GM18511 (cell line): ENCODE measurements at regions not wholly inside any gene's neighbourhood (a gene's known extent, or its start where the extent isn't known, plus 50 kb on each side); places are given as distances from the start of the nearest gene placed in this dataset.
"Not testable (repeated sequence)": the region's sequence is repeated elsewhere in the genome, so short reads cannot be mapped to it uniquely, and the experiment has no call there.

Experiments
- ATAC-seq: cut with Tn5 transposase; IDR thresholded peaks from one replicate; pipeline ENCODE4 v1.9.1; 2021; ENCODE audit warnings: mild to moderate bottlenecking, moderate library complexity; ENCODE audit not compliant: unreplicated experiment

DNA sequence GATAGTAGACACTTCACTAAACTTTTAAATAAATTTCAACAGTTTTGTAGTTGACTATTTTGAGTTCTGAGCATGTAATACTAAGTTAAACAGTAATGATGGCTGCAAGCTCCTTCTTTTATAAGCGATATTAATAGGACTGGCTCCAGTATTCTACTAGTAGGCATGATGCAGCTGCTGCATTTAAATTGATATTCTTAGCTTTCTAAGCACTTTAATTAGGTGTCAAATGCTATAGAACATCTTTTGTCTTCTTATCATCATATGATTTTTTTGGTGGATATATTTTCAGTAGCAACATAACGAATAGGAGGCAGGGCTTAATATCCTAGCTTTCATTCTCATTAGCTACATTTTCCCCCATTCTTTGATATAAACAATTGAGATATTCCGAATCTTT lies 141.1 kb downstream of the FBXO4 start:
- no peak for ATAC-seq

DNA sequence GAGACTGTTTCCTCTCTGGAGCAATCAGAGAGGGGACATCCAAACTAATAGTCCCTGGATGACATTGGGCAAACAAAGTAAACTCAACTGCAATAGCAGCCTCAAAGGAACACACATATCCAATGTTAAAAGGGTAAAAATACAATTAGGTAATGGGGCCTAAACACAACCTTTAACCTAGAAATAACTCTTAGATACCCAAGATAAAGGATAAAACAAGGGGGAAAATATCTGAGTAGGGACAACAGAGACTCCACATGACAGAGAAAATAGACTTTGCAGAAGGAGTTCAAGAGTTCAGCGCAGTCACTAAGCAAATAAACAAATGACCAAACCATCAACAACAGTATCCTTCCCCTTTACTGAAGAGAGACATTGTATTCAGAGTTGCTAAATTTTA lies 149.3 kb downstream of the FBXO4 start:
- ATAC-seq, result no peak

GRCh38 chr5:42089705-42090104 lies 164.6 kb downstream of the FBXO4 start:
- no peak for ATAC-seq

DNA sequence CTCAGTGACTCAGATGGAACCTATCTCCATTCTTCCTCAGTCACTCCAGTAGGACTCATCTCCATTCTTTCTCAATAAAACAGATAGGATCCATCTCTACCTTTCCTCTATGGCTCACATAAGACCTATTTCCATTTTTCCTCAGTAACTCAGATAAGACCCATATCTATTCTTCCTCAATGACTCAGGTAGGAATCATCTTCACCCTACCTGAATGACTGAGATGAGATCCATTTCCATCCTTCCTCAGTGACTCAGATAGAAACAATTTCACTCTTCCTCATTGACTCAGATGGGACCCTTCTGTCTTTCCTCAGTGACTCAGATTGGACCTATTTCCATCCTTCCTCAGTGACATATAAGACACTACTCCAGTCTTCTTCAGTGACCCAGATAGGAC lies 165.1 kb downstream of the FBXO4 start:
- no peak for ATAC-seq

GRCh38 chr5:42099846-42100245 lies 174.8 kb downstream of the FBXO4 start:
- ATAC-seq, result not testable (repeated sequence)

- no peak for ATAC-seq
Observed at GRCh38 chr5:42108468-42108867, 183.4 kb downstream of the FBXO4 start.

GRCh38 chr5:42109006-42109572 lies 184.0 kb downstream of the FBXO4 start:
- no peak for ATAC-seq

GRCh38 chr5:42115721-42116120 lies 190.6 kb downstream of the FBXO4 start:
- ATAC-seq, result not testable (repeated sequence)

GRCh38 chr5:42120070-42120469 lies 195.0 kb downstream of the FBXO4 start:
- ATAC-seq, result no peak

GRCh38 chr5:42121401-42121800 lies 196.3 kb downstream of the FBXO4 start:
- no peak for ATAC-seq

DNA sequence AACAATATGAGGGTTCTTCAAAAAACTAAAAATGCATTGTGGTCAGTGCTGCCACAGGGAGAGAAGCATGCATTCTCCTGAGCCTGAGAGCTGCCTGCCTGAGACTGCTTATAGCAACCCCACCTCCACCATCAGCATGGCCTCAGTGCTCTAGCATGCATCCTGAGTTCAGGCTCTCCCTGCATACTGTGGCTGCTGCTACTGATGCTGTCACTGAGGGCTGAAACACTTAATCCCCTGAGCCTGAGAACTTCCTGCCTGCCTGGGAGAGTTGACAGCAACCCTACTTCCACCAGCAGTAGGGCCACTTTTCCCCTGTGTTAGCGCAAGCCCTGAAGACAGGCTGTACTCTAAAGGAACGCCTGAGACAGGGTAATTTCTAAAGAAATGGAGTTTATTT lies 206.0 kb downstream of the FBXO4 start:
- ATAC-seq, result no peak

DNA sequence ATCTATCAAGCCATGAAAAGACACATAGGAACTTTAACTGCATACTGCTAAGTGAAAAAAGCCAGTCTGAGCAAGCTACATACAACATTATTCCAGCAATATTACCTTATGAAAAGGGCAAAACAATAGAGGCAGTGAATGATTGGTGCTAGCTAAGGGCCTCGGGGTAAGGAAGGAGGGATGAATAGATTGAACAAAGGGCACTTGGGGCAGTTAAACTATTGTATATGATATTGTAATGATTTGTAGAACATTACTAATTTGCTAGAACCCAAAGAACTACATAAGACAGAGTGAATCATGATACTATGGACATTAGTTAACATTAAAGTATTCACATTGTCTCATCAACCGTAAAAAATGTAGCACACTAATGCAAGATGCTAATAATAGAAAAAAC lies 218.3 kb downstream of the FBXO4 start:
- no peak for ATAC-seq

GRCh38 chr5:42148813-42149212 lies 223.7 kb downstream of the FBXO4 start:
- ATAC-seq, result no peak

- no peak for ATAC-seq
Observed at GRCh38 chr5:42157215-42157614, 232.1 kb downstream of the FBXO4 start.

- no peak for ATAC-seq
Observed at GRCh38 chr5:42163083-42163482, 238.0 kb downstream of the FBXO4 start.

- ATAC-seq, result no peak
Observed at GRCh38 chr5:42168091-42168670, 243.1 kb downstream of the FBXO4 start.

DNA sequence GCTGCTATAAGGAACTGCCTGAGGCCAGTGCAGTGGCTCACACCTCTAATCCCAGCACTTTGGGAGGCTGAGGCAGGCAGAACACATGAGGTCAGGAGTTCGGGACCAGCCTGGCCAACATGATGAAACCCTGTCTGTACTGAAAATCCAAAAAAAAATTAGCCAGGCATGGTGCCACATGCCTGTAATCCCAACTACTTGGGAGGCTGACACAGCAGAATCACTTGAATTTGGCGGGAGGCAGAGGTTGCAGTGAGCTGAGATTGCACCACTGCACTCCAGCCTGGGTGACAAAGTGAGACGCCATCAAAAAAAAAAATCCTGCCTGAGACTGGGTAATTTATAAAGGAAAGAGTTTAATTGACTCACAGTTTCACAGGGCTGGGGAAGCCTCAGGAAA lies 247.1 kb upstream of the GHR start:
- not testable (repeated sequence) for ATAC-seq

DNA sequence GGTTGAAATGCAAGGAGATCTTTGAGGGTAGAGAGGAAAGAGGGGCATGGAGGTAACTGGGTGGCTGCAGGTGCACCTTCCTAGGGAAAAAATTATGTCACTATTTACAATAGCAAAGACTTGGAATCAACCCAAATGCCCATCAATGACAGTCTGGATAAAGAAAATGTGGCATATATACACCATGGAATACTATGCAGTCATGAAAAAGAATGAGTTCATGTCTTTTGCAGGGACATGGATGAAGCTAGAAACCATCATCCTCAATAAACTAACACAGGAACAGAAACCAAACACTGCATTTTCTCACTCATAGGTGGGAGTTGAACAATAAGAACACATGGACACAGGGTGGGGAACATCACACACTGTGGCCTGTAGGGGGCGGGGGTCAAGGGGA lies 243.4 kb upstream of the GHR start:
- ATAC-seq, result not testable (repeated sequence)

GRCh38 chr5:42216904-42217303 lies 206.3 kb upstream of the GHR start:
- ATAC-seq, result no peak

DNA sequence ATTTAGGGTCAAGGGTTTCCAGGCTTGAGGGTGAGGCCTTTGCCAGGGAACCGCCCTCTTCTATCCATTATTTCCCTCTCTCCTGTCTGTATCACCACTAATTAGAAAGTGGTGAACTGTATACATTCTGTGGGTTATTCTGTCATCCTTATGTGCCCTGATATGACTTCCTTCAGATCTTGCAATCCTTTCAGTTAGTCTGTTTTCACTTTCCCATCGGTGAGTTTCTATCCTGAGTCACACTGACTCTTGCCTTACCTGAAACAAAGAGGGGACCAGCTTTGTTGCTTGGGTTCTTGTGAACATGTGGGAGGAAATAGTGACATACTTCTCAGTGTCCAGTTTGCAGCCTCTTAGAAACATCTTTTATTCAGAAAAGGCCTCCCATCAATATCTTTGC lies 205.4 kb upstream of the GHR start:
- no peak for ATAC-seq

GRCh38 chr5:42225009-42225408 lies 198.2 kb upstream of the GHR start:
- ATAC-seq, result no peak

- no peak for ATAC-seq
Observed at GRCh38 chr5:42228279-42228678, 195.0 kb upstream of the GHR start.

DNA sequence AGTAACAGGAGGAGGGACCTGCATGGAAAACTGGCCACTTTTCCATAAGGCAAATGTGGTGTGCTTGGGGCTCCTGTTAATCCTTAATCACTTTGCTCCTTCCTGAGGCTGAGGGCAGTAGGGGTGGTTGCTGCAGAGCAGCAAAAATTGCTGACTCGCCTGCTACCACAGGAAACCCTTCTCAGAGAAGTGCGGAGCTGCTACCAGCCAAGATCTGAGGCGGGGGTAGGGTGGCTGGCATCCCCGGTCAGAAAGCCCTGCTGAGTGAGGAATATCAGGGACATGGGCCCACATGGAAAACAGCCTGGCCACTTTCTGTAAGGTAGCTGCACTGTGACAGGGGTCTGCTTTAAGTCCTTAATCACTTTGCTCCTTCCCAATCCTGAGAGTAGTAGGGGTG lies 192.4 kb upstream of the GHR start:
- no peak for ATAC-seq
